GM12891 (cell line): ENCODE measurements at regions not wholly inside any gene's neighbourhood (a gene's known extent, or its start where the extent isn't known, plus 50 kb on each side); places are given as distances from the start of the nearest gene placed in this dataset.

ENCODE experiments used
- PAX5 ChIP-seq: IDR thresholded peaks from 2 replicates; pipeline ENCODE4 v1.6.1; 2011; ENCODE audit warnings: low read length, moderate library complexity, mild to moderate bottlenecking; ENCODE audit not compliant: insufficient read depth, severe bottlenecking
- POLR2A ChIP-seq: IDR thresholded peaks from 2 replicates; pipeline ENCODE4 v1.6.1; 2011; ENCODE audit warnings: low read depth, low read length, control low read depth
- POLR2AphosphoS5 ChIP-seq: IDR thresholded peaks from 2 replicates; pipeline ENCODE4 v1.6.1; 2011; ENCODE audit warnings: low read depth, low read length, control low read depth
- POU2F2 ChIP-seq: IDR thresholded peaks from 2 replicates; pipeline ENCODE4 v1.6.1; 2011; ENCODE audit warnings: low read depth, mild to moderate bottlenecking, control low read depth, low read length, moderate library complexity
- SPI1 ChIP-seq: IDR thresholded peaks from 2 replicates; pipeline ENCODE4 v1.6.1; 2011; ENCODE audit warnings: low read depth, low read length, control low read depth
- TAF1 ChIP-seq: IDR thresholded peaks from 2 replicates; pipeline ENCODE4 v1.6.1; 2011; ENCODE audit warnings: low read depth, low read length, control low read depth

DNA sequence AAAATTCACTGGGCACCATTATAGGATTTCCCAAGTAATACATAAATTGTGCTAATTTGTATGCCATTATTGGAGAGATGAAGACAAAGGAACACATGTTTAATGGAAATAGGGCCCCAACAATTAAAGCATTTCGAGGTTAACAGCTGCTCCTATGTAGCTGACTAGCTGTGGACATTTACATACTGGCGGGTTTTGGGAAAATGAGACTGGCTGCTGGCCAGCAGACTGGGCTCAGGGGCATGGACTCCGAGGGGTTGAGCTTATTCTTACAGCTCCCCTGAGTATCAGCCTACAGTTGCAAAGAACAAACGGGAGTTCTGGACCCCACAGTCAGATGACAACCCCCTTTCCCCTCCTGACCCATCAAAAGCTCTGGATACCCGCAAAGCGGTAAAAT lies 91.9 kb upstream of the MYO3A start:
- TF ChIP-seq POLR2AphosphoS5 (no peak), POLR2A (no peak), SPI1 (no peak), TAF1 (no peak), POU2F2 (no peak), PAX5 (no peak)
